ENCODE measurements at regions not wholly inside any gene's neighbourhood (a gene's known extent, or its start where the extent isn't known, plus 50 kb on each side); places are given as distances from the start of the nearest gene placed in this dataset.

- DNase-seq (ENCODE audit: low spot score), result no peak
- no peak for TF ChIP-seq CTCF (IDR thresholded peaks at IDR 0.05; ENCODE audit: extremely low read depth, missing control alignments)
Measured at GRCh38 chr13:102993348-102993747, 72.9 kb downstream of the SLC10A2 start.

- TF ChIP-seq CTCF (IDR thresholded peaks at IDR 0.05; ENCODE audit: extremely low read depth, missing control alignments), result no peak
- DNase-seq (ENCODE audit: low spot score), result no peak
Measured at GRCh38 chr13:102984210-102984609, 82.0 kb downstream of the SLC10A2 start.

DNA sequence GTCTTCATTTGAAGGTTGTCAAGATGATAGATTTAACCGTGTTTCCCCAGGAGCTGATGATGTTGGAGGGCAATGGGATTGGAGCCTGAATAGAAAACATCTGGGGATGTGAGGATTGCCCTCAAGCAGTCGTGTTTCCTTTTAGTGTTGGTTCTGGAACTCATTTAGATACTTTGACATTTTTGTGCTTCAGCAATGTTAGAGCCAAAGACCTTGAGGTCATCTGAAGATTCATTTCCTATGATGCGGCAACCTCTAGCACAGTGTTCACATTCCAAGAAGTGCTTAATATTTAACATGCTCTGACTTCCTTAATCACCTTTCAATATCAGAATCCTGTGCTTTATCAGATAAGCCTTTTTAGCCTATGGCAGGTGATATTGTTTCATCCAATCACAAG is 82.7 kb downstream of the SLC10A2 start:
- no peak for TF ChIP-seq CTCF (IDR thresholded peaks at IDR 0.05; ENCODE audit: extremely low read depth, missing control alignments)
- DNase-seq (ENCODE audit: low spot score), result no peak

DNA sequence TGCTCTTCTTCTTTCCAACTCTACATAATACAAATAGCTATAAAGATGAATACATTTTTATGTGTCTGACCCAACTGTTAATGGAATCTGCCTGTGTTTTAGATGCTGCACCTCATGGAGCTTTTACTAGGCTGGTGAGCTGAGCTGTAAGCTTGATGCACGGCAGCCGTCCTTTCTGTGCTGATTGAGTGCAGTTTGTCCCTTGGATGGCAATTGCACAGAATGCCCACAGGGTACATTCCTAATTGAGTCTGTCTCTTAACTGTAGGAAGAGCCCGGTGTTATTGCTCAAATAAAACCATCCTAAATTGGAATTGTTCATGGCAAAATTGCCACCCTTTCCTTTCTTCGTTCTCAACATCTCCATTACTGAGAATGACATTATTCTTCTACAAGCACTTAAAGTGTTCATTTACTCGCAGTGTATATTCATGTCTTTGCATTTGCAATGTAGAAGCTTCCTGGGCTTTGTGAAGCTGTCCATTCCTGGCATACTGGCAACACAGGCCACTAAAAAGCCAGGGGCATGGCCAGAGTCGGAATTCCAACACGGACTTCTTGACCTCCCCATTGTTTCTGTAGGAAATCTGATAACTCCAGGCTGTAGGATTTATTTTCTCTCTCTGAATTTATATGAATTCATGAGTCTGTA is 85.8 kb downstream of the SLC10A2 start:
- DNase-seq (ENCODE audit: low spot score), result no peak
- no peak for TF ChIP-seq CTCF (IDR thresholded peaks at IDR 0.05; ENCODE audit: extremely low read depth, missing control alignments)

GRCh38 chr13:102978168-102978567 is 88.0 kb downstream of the SLC10A2 start:
- DNase-seq (ENCODE audit: low spot score), result no peak
- no peak for TF ChIP-seq CTCF (IDR thresholded peaks at IDR 0.05; ENCODE audit: extremely low read depth, missing control alignments)

DNA sequence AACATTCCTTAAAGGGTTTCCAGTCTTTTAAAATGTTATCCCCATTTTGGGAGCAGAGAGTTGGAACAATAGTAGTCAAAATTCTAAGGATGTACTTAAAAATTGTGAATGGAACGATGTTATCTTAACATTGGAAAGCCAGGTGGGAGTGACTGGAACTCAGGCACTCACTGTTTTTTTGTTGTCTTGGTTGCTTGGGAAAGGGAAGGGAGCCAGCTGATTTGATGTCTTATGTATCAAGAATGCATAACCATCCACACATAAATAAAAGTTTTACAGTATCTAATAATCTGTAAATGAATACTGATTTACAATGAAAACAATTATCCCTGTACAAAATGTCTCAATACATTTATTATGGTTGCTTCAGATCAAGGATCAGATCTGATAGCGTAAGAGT is 88.7 kb downstream of the SLC10A2 start:
- no peak for TF ChIP-seq CTCF (IDR thresholded peaks at IDR 0.05; ENCODE audit: extremely low read depth, missing control alignments)
- DNase-seq (ENCODE audit: low spot score), result no peak

DNA sequence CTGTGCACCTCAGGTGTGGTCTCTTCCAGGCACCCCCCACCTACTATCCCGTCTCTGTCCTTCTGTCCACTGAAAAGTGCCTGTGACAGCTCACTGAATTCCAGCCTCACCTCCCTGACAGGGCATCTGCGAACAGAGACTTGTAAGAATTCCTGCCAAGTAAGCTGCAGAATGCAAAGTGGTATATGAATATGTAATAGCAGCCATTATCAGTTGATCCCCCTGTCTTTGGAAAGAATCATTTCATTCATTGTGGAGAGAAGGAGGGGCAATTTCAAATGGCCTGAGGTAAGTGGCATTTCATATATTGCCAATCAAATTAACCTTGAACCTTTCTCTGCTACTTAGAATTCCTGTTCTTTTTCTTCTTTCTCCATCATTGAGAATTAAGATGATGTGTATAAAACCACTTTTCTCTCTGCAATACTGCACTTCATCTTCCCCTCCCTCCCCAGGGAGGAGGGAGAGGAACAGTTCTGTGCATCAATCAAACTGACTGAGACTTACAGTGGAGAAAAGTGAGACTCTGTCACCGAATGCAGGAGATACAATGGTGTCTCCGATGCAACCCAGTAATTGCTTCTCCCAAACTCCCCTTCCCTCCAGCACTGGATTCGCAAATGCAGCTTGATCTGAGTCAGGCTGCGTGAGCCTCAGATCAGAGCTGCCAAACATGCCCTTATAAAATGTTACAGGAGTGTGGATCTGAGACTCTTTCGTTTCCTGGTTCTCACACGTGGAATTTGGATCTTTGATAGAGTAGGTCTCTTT is 91.7 kb downstream of the SLC10A2 start:
- DNase-seq (ENCODE audit: low spot score), result no peak
- TF ChIP-seq CTCF (IDR thresholded peaks at IDR 0.05; ENCODE audit: extremely low read depth, missing control alignments), result no peak

All from GM20000 (cell line).